Activated CD4-positive, alpha-beta T cell treated with anti-CD3 and anti-CD28 coated beads for 1 hour (primary cell): ENCODE measurements at regions not wholly inside any gene's neighbourhood (a gene's known extent, or its start where the extent isn't known, plus 50 kb on each side); places are given as distances from the start of the nearest gene placed in this dataset.

Source experiments
- DNase-seq: peaks from one replicate; pipeline ENCODE4 v3.0.0-alpha.2; 2020

DNA sequence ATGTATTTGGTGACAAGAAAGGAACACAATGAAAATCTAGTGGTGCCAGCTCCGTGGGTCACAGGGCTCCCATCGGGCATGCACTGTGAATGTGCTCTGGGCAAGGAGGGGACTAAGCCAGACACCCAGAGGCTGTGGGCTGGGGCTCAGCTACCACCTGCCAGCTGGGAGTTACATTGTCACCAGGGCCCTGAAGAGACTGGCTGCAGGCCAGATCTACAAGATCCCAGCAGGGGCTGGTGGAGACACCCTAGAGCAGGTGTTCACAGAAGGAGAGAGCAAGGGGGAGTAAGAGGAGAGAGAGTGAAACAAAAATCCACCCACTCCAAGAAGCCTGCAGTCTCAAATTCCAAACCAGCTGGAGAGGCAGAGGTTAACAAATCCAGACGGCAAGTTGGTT lies 116.6 kb upstream of the ADCY1 start:
- no peak for DNase-seq

DNA sequence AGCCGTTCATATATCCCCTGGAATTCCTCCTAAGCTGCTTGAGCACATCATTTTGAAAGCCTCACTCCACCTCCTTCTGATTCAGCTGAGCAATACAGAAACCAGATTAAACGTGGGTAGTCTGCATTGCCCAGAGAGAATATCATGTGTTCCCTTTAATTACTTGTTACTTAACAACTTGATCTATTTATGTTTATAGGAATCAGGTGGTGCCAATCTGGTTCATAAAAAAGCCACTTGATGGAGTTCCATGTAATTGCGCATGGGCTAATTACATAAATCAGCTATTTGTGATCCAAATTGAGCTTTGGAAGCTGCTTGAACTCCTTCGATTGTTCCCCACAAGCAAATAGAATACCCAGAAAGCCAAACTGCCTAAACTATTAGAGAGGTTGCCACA lies 114.7 kb upstream of the ADCY1 start:
- DNase-seq, result no peak

DNA sequence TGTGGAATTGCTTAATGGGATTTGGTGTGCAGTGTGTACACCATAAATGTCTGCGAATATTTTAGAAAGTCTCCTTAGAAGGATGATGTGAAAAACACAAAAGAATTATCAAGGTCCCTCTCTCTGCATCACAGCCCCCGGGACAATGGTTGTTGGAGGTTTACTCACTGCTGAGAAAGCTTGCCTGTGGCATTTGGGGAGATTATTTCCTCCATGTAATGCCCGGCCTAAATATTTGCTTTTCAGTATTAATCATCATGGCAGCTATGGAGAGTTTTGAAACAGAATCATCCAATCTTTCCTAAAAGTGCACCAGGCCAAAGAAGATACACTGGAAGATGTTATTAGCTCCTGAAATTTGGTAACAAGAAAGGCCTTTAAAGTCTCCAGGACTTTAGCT lies 113.8 kb upstream of the ADCY1 start:
- DNase-seq, result no peak

DNA sequence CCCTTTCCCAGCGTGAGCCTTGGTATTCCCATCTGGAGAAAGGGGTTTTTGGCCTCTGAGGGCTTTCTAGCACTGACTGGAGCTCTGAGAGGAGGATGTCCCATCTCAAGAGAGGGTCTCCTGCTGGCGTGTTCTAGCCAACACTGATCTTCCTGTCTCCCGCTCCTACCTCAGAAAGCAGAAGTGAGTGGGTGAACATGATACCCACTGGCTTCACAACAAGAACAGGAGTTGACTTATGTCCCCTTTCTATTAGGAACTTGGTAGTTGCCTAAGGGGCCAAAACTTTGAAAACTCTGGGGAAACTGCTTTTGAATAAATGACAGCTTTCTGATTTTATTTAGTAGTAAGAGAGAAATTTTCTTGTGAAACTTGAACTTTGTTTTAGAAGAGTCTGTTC lies 113.1 kb upstream of the ADCY1 start:
- no peak for DNase-seq

DNA sequence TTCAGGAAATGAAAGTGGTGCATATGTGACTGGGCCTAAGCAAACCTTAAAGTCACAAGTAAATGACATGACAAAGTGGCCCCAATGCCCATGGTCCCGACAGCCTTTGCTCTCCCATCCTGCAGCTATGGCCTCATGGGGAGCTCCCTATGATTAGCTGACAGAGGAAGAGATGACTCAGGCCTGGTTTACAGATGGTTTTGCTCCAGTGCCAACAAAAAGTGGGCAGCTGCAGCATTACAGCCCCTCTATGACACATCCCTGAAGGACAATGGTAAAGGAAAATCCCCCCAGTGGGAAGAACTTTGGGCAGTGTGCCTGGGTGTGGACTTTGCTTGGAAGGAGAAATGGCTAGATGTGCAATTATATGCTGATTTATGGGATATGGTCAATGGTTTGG lies 105.1 kb upstream of the ADCY1 start:
- DNase-seq, result no peak

DNA sequence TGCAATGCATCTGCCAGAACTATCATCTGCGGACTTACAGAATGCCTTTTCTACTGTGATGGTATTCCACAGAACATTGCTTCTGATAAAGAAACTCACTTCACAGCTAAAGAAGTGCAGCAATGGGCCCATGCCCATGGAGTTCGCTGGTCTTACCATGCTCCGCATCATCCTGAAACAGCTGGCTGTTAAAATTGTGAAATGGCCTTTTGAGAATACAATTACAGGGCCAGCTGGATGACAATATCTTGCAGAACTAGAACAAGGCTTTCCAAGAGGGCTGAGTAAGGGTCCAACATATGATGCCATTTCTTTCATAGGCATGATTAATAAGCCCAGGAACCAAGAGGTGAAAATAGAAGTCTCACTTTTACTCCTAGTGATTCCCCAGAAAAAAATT lies 104.1 kb upstream of the ADCY1 start:
- no peak for DNase-seq

DNA sequence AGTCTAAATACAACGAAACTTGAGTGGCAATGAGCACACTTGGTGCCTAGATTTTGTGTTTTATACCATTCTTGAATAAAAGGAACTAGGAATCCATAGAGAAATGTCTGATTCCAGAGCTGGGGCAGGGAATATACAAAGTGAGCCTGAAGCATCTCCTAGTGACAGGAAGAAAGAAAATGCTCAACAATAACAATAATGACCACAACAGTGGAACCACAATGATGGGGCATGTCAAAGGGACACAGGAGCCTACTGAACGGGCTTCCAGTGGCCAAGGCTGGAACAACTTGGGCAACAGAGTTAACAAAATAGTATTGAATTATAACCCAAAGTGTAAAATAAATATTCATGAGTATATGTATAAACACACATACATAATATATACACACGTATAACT lies 94.4 kb upstream of the ADCY1 start:
- DNase-seq, result no peak

DNA sequence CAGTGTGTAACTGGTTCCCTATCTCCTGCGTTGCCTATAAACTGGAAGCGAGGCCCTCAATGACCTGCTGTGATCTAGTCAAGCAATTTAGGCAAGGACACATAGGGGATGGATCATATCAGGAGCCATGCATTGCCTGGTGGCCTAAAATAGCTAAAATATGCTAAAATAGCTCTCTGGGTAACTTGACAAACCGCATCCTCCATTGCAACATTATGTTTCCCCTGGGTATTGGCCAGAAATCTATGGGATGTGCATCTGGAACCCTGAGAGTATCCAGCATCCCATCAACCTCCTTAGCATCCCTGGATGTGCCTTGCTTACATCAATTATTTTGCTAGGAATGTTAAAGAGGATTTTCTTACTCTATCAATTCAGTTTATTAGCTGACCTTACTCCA lies 91.7 kb upstream of the ADCY1 start:
- no peak for DNase-seq

DNA sequence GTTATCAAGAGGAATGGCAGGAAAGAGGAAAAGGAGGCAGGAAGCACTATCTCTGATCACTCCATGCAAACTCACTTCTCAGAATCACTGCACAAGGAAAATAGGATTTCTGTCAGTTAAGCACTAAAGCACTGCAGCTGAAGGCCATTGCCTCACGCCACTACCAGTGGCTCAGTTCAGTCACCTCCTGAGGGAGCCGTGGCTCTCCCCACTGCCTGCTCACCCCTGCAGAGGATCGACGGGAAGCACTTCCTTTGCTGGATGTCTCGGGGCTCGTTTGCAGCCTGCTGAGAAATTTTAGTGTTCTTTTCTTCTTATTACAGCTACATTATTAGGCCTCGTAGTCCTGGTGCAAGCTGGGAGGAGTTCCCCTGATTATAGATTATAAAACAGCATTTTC lies 90.1 kb upstream of the ADCY1 start:
- DNase-seq, result no peak

DNA sequence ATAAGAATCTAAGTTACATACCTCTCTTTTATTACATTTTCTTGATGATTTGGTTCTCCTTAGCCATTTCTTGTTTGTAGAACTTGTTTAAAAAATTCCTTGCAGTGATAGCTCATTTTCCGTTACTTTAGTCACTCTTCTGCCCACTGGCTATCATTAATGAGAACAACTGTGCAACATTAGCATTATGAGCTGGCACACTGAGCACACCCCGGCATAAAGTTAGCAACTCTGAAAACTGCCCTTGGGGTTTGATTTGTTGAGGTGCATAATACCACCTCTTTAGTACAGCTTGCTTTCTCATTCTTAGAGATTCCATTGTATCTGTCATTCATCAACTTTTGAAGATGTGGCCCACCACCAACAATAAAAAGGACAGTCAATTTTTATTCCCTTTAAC lies 87.6 kb upstream of the ADCY1 start:
- DNase-seq, result no peak

DNA sequence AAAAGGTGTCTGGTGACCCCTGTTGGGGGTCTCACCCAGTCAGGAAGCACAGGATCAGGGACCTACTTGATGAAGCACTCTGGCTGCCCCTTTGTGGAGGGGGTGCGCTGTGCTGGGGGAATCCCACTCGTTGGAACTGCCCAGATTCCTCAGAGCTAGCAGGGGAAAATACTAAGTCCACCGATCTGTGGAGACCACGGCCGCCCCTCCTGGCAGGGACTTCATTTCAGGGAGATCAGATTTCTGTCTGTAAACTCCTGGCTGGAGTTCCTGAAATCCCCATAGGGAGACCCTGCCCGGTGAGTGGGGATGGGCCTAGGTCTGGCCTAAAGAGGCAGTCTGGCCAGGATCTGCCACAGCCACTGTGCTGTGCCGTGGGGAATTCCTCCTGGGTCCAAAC lies 79.3 kb upstream of the ADCY1 start:
- DNase-seq, result no peak

DNA sequence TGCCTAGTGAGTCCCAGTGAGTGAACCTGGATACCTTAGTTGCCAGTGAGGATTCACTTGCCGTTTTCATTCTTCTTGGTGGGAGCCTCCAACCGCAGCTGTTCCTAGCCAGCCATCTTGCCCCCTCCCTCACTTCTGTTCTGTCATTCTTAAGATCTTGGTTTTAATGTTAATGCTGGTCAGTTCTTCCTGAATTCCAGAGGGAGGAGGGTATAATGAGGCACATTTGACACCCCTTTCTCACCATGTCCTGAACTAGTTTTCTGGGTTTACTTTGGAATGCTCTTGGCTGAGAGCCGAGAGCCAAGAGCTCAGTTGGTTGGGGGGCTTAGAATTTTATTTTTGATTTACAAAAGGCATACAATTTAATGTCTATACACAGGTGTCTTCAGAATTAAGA lies 78.5 kb upstream of the ADCY1 start:
- no peak for DNase-seq

DNA sequence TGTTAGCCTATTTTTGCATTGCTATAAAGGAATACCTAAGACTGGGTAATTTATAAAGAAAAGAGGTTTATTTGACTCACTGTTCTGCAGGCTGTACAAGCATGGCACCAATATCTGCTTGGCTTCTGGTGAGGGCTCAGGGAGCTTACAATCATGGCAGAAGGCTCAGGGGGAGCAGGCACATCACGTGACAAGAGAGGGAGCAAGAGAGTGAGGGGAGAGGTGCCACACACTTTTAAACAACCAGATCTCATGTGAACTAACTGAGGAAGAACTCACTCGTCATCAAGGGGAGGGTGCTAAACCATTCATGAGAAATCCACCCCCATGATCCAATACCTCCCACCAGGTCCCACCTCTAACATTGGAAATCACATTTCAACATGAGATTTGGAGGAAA lies 73.9 kb upstream of the ADCY1 start:
- no peak for DNase-seq

DNA sequence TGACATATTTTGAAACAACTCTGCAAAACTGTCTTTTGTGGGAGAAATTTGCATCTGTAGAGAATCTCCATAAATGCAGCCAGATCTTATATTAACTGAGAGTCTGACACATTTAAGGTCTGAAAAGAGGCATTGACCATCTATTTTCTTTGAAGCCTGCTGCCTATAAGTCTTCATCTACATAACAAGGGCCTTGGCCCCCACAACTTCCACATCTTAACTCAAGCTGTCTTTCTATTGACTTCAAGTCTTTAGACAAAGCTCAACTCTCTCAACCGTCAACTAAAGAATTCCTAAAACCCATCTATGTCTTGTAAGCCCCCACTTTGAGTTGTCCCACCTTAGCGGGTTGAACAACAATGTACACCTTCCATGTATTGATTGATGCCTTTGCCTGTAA lies 72.4 kb upstream of the ADCY1 start:
- DNase-seq, result no peak

DNA sequence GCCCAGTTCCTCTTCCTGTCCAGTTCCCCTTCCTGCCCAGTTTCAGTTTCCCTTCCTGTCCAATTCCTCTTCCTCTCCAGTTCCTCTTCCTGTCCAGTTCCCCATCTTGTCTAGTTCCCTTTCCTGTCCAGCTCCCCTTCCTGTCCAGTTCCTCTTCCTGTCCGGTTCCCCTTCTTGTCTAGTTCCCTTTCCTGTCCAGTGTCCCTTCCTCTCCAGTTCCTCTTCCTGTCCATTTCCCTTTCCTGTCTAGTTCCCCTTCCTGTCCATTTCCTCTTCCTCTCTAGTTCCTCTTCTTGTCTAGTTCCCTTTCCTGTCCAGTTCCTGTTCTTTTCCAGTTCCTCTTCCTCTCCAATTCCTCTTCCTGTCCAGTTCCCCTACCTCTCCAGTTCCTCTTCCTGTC lies 68.1 kb upstream of the ADCY1 start:
- DNase-seq, result no peak

DNA sequence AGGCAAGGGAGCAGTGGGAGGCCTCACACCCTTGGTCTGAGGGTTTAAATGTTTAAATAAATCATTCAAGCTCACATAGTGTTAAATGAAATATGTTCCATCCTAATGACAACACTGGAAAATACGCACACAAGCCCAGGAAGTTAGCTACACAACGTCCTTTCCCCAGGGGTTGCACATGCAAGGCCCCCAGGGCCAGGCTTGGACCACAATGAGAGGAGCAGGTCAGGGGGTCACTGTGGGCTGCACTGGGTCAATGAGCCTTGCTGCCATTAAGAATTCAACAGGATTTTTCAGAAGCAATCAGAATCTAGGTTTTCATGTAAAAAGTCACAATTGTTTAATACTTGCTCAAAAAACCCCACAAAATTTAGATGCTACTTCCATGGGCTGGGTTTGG lies 64.9 kb upstream of the ADCY1 start:
- DNase-seq, result no peak

DNA sequence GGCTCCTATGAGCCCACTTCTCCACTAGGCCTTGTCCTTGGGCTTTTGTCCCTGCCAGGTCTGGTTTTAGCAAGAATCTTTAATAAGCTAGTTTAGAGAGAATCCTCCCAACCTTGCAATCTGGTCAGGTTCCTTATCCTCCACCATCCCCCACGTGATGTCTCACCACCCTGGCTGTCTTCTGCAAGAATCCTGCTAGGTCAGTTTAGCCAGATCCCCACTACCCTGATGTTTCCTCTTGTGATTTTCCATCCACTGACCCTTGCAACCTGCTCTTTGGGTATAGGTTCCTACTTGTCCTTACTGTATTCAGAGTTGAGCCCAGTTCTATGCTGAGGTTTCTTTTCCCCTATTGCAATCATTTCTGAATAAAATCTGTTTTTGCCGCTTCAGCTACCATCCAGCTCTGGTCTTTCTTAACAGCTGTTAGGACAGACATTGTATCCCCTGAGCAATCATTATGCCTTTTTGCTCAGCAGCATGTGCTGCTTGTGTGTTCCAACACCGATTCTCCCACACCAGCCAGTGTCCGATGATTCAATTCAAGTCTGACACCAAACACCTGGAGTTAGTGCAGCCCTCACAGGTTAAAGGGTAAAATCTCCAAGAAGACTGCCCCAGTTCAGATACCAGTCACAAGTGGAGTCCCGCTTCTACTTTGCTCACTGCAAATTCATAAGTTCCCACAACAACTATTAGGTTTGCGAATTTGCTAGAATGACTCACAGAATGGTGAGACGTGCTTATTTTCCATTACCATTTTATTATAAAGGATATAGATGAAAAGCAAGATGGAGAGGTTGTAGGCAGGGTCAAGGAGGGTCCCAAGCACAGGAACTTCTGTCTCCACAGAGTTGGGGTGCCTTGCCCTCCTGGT lies 62.2 kb upstream of the ADCY1 start:
- DNase-seq, result no peak

DNA sequence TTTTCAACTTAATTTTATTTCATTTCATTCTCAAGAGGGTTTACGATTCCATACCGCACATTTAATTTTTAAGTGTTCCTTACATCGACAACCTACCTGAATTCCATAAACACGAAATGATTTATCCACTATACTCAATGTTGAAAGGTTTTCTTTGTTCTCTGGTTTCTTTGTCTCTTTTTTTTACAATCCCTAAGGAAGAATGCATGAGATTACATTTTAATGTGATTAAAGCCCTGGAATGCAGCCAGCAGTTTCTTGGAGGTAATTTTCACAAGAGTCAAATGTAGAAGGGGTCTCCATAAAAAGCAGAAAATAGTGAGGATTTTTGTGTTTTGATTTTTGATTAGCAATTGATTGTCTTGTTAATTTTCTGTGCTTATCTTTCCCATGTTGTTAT lies 59.2 kb upstream of the ADCY1 start:
- DNase-seq, result no peak

DNA sequence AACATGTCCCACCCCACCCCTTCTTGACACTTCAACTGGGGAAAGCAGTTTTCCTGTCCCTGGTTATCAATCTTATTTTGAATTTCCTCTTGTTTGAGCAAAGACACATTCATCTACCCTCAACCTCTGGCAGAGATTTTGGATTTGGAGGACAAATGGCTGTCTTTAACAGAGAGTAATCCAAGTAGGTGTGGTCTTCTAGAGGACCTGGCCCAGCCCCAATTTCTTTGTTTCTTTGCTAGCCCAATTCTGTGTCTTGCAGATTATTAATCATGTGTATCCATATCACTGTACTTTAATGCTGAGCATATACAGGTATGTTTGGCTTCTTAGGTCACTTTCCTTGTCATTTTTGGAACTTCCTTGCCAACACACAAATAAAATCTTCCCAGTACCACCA lies 58.8 kb upstream of the ADCY1 start:
- no peak for DNase-seq
